HG02623 (cell line): ENCODE measurements at regions not wholly inside any gene's neighbourhood (a gene's known extent, or its start where the extent isn't known, plus 50 kb on each side); places are given as distances from the start of the nearest gene placed in this dataset.
"Not testable (repeated sequence)": the region's sequence is repeated elsewhere in the genome, so short reads cannot be mapped to it uniquely, and the experiment has no call there.

Source experiments
- ATAC-seq: cut with Tn5 transposase; IDR thresholded peaks from one replicate; pipeline ENCODE4 v1.9.1; 2021; ENCODE audit warnings: moderate library complexity; ENCODE audit not compliant: unreplicated experiment

- ATAC-seq, result no peak
Observed at GRCh38 chr2:88857274-88857741, 165.8 kb downstream of the RPIA start.

- peak; percentile 33 for ATAC-seq
Observed at GRCh38 chr2:88857951-88858411, 166.5 kb downstream of the RPIA start.

GRCh38 chr2:88859461-88859860, 168.0 kb downstream of the RPIA start:
- no peak for ATAC-seq

- ATAC-seq, result no peak
Observed at GRCh38 chr2:88860421-88861075, 169.1 kb downstream of the RPIA start.

- peak; percentile 64 for ATAC-seq
Observed at GRCh38 chr2:88865801-88866371, 174.4 kb downstream of the RPIA start.

- ATAC-seq, result no peak
Observed at GRCh38 chr2:88866756-88867155, 175.3 kb downstream of the RPIA start.

- no peak for ATAC-seq
Observed at GRCh38 chr2:88868861-88869260, 177.4 kb downstream of the RPIA start.

GRCh38 chr2:88870267-88870839, 178.9 kb downstream of the RPIA start:
- no peak for ATAC-seq

- no peak for ATAC-seq
Observed at GRCh38 chr2:88871336-88871735, 179.9 kb downstream of the RPIA start.

- ATAC-seq, result no peak
Observed at GRCh38 chr2:88873620-88874019, 182.1 kb downstream of the RPIA start.

GRCh38 chr2:88874063-88874657, 182.7 kb downstream of the RPIA start:
- ATAC-seq, result no peak

GRCh38 chr2:88875736-88876135, 184.3 kb downstream of the RPIA start:
- no peak for ATAC-seq

GRCh38 chr2:88880441-88880953, 189.0 kb downstream of the RPIA start:
- no peak for ATAC-seq

GRCh38 chr2:88885275-88885674, 193.8 kb downstream of the RPIA start:
- peak; percentile 80 for ATAC-seq

- ATAC-seq, result no peak
Observed at GRCh38 chr2:88885679-88886416, 194.4 kb downstream of the RPIA start.

GRCh38 chr2:88887466-88887865, 196.0 kb downstream of the RPIA start:
- not testable (repeated sequence) for ATAC-seq

GRCh38 chr2:88892207-88892606, 200.7 kb downstream of the RPIA start:
- no peak for ATAC-seq

GRCh38 chr2:88892788-88893187, 201.3 kb downstream of the RPIA start:
- no peak for ATAC-seq

GRCh38 chr2:88896971-88897370, 205.5 kb downstream of the RPIA start:
- no peak for ATAC-seq

- ATAC-seq, result no peak
Observed at GRCh38 chr2:88897715-88898114, 206.2 kb downstream of the RPIA start.

GRCh38 chr2:88903749-88904353, 212.4 kb downstream of the RPIA start:
- ATAC-seq, result no peak
